ENCODE measurements at regions not wholly inside any gene's neighbourhood (a gene's known extent, or its start where the extent isn't known, plus 50 kb on each side); places are given as distances from the start of the nearest gene placed in this dataset.

DNA sequence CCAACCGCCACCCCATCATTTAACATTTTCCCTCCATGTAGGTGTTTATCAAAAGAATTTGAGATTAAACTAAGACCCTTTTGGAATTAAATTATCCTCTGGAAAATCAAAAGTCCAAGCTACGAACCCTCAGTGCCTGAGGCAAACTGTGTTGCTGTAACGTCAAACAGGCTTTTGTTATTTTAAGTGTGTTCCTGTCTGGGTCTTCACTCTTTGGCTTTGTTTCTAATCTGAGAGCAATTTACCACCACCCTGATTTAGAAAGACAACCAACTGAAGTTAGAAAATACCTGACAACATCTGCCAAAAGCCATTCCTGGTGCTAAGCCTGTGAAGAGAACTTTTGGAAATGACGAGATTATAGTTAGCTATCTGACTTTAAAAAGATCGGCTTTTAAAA, 199.9 kb downstream of the DIRAS2 start:
- Mint-ChIP-seq H3K4me1 (no peaks in the 10 kb centered on the region), H3K36me3 (ENCODE audit: low read depth) (no peaks in the 10 kb centered on the region), H3K4me3 (no peak overlapping the region), H3K27me3 (peaks cover 21% of the 10 kb centered on the region), H3K27ac (no peak overlapping the region)
- no peak for ATAC-seq
- DNase-seq: no peak
- H3K9me3 ChIP-seq (ENCODE audit: control insufficient read depth, low read length, poor library complexity, severe bottlenecking): no peaks in the 10 kb centered on the region

DNA sequence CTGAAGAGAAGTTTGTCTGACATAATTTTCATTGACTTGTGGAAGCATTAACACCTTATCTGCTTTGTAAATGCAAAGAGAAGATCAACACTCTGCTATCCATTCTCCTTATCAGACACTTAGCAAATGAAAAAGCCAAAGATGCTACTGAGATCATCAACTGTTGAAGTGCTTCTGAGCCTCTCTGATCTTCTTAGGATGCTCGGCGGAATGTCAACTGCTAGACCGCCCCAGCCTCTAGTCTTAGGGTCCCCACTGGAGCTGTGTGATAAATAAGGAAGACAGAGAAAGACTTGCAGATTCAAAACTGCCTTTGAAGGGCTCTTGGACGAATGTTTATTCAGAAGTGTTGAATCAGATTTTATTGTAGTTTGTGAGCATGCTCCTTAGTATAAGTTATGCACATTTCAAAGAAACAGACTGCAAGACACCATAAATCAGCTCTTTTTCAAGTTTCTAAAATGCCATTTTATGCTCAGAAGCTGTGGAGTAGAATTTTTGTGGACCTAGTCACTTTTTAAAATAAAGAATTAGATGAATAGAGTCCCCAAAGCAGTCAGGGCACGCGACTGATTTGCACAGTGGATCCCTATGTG, 197.9 kb downstream of the DIRAS2 start:
- Mint-ChIP-seq H3K27ac (no peak overlapping the region), H3K4me1 (no peaks in the 10 kb centered on the region), H3K36me3 (ENCODE audit: low read depth) (no peaks in the 10 kb centered on the region), H3K4me3 (no peak overlapping the region), H3K27me3 (peaks cover 34% of the 10 kb centered on the region)
- ATAC-seq (no peak), DNase-seq (no peak)
- H3K9me3 ChIP-seq (ENCODE audit: control insufficient read depth, low read length, poor library complexity, severe bottlenecking): no peaks in the 10 kb centered on the region

DNA sequence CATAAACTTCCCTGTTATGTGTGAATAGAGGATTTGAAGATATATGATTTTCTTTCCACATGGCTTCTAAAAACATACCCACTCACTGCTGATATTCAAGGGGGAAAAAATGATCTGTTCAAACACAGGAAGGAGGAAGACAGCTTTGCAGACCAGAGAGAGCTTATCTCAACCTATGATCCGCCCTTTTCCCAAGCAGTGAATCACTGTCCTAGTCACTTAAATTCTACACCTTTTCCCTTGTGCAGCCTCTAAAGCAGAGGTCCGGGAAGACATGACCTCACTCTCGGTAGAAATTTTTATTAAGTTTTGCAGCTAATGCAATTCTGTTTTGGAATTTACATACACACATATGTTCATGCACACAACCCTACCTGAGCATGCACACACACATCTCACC, 197.2 kb downstream of the DIRAS2 start:
- no peak overlapping the region for H3K4me3 Mint-ChIP-seq
- H3K9me3 ChIP-seq (ENCODE audit: control insufficient read depth, low read length, poor library complexity, severe bottlenecking): no peaks in the 10 kb centered on the region
- peaks cover 35% of the 10 kb centered on the region for H3K27me3 Mint-ChIP-seq
- DNase-seq (no peak), ATAC-seq (no peak)
- no peaks in the 10 kb centered on the region for H3K4me1 Mint-ChIP-seq
- H3K27ac Mint-ChIP-seq: no peak overlapping the region
- H3K36me3 Mint-ChIP-seq (ENCODE audit: low read depth): no peaks in the 10 kb centered on the region

DNA sequence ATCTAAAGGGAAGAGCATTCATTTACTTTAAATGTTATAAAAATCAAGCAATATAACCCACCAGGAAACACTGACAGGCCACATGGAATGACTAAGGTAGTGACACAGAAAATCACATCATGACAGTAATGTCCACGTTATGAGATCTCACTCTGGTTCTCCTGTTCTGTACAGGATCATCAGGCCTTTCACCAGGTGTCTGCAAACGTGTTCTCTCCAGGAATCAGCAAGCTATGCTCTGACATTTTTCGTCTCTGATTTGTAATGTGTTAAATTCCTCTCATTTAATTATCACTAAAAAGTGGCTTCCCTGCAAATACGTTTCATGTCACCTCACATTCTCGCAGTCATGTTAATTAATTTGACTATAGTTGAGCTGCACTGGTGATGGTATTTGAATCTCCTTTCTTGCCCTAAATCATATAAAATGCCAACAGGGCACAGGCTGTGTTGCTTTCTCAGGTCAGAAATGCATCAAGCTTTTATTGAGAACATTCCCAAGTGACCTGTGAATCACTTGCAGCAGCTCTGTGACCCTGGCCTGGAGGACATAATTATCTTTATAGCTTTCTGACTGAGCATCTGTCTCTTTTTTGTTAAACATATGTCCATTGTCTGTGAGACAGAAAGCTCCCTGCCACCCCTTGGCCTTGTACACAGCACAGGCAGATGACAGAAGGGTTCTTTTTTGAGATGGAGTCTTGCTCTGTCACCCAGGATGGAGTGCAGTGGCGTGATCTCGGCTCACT, 196.2 kb downstream of the DIRAS2 start:
- no peak for ATAC-seq
- Mint-ChIP-seq H3K27ac (no peak overlapping the region), H3K4me3 (no peak overlapping the region), H3K27me3 (peaks cover 36% of the 10 kb centered on the region), H3K36me3 (ENCODE audit: low read depth) (no peaks in the 10 kb centered on the region), H3K4me1 (no peaks in the 10 kb centered on the region)
- no peak for DNase-seq
- H3K9me3 ChIP-seq (ENCODE audit: control insufficient read depth, low read length, poor library complexity, severe bottlenecking): no peaks in the 10 kb centered on the region

DNA sequence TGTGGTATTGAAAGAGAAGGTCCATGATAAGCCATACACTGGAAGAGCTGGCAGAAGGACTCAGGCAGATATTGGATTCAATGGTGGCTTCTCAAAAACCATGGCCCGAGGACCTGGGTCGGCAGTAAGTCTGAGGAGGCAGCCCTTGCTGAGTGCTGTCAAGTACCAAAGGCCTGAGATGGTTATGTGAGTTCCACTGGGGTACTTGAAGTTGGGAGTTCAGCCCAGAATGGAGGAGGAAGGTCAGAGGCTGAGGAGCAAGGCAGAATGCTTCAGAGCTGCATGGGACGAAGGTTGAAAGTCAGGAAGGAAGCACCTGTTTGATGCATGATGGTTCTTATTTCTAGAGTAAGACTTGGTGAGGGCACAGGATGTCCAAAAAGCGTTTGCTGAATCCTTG, 194.9 kb downstream of the DIRAS2 start:
- H3K4me3 Mint-ChIP-seq: no peak overlapping the region
- H3K4me1 Mint-ChIP-seq: no peaks in the 10 kb centered on the region
- peaks cover 38% of the 10 kb centered on the region for H3K27me3 Mint-ChIP-seq
- no peaks in the 10 kb centered on the region for H3K36me3 Mint-ChIP-seq (ENCODE audit: low read depth)
- no peaks in the 10 kb centered on the region for H3K9me3 ChIP-seq (ENCODE audit: control insufficient read depth, low read length, poor library complexity, severe bottlenecking)
- no peak for ATAC-seq
- no peak for DNase-seq
- H3K27ac Mint-ChIP-seq: no peak overlapping the region

DNA sequence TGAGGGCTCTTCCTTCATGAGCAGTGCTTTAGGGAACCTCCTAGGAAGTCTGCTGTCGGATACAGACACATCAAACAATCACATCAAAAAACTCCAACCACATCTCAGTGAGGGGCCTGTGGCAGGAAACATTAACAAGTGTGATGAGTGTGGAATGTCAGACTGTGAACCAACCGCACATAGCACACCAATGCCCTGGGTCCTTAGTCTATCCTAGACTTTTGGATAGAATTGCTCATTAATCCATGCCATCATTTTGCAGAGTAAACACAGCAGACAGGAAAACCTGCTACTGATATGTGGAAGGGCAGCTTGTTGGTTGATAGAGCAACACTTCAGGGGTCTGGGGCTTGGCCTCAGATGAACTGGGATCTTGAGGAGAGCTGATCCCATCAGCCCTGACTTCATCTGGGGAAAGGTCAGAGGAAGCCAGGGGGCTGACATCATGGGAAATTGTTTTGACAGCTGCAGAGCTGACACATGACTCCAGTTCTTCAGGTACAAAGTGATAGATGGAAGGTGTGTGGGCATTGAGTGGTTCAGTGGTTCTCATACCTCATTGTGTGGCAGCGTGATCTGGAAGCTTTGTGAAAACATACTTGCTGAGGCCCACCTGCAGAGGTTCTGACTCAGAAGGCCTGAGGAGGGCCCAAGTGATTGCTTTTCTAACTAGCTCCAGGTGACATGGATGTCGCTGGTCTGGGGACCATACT, 193.3 kb downstream of the DIRAS2 start:
- H3K9me3 ChIP-seq (ENCODE audit: control insufficient read depth, low read length, poor library complexity, severe bottlenecking): no peaks in the 10 kb centered on the region
- no peak for ATAC-seq
- no peak overlapping the region for H3K27ac Mint-ChIP-seq
- H3K4me3 Mint-ChIP-seq: no peak overlapping the region
- no peak for DNase-seq
- H3K36me3 Mint-ChIP-seq (ENCODE audit: low read depth): no peaks in the 10 kb centered on the region
- no peaks in the 10 kb centered on the region for H3K4me1 Mint-ChIP-seq
- peaks cover 36% of the 10 kb centered on the region for H3K27me3 Mint-ChIP-seq

DNA sequence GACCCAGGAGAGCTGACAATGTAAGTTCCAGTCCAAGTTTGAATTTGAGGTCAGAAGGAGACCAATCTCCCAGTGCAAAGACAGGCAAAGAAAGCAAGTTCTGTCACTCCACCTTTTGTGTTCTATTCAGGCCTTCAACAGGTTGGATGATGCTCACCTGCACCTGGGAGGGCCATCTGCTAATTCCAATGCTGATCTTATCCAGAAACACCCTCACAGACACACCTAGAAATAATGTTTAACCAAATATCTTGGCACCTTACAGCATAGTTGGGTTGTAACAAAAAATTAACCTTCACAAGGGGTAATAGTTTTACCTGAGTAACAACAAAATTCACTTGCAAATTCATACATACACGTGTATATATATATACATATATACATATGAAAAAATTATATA, 190.8 kb downstream of the DIRAS2 start:
- H3K9me3 ChIP-seq (ENCODE audit: control insufficient read depth, low read length, poor library complexity, severe bottlenecking): no peaks in the 10 kb centered on the region
- H3K27me3 Mint-ChIP-seq: peaks cover 24% of the 10 kb centered on the region
- H3K4me1 Mint-ChIP-seq: no peaks in the 10 kb centered on the region
- DNase-seq (no peak), ATAC-seq (no peak)
- no peaks in the 10 kb centered on the region for H3K36me3 Mint-ChIP-seq (ENCODE audit: low read depth)
- H3K27ac Mint-ChIP-seq: no peak overlapping the region
- H3K4me3 Mint-ChIP-seq: no peak overlapping the region

DNA sequence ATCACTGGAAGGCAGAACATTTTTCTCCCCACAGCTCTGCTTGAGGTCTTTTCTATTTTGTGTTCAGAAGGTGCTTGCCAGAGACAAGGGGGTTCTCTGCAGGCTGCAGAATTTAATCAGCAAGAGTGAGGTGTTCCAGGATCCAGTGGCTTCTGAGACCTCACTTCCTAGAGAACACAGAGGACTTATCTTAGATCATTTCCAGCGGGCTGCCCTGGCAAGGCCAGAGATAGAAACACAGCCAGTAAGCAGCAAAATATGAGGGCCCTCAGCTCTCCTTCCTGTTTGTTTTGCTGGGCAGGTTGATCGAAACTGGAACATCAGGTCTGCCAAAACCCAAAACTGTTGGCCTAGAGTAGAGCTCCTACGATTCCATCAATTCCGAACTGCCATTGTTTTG, 187.3 kb downstream of the DIRAS2 start:
- H3K9me3 ChIP-seq (ENCODE audit: control insufficient read depth, low read length, poor library complexity, severe bottlenecking): no peaks in the 10 kb centered on the region
- H3K4me1 Mint-ChIP-seq: no peaks in the 10 kb centered on the region
- no peak overlapping the region for H3K27ac Mint-ChIP-seq
- ATAC-seq: no peak
- no peaks in the 10 kb centered on the region for H3K36me3 Mint-ChIP-seq (ENCODE audit: low read depth)
- H3K4me3 Mint-ChIP-seq: no peak overlapping the region
- peaks cover 23% of the 10 kb centered on the region for H3K27me3 Mint-ChIP-seq
- no peak for DNase-seq

DNA sequence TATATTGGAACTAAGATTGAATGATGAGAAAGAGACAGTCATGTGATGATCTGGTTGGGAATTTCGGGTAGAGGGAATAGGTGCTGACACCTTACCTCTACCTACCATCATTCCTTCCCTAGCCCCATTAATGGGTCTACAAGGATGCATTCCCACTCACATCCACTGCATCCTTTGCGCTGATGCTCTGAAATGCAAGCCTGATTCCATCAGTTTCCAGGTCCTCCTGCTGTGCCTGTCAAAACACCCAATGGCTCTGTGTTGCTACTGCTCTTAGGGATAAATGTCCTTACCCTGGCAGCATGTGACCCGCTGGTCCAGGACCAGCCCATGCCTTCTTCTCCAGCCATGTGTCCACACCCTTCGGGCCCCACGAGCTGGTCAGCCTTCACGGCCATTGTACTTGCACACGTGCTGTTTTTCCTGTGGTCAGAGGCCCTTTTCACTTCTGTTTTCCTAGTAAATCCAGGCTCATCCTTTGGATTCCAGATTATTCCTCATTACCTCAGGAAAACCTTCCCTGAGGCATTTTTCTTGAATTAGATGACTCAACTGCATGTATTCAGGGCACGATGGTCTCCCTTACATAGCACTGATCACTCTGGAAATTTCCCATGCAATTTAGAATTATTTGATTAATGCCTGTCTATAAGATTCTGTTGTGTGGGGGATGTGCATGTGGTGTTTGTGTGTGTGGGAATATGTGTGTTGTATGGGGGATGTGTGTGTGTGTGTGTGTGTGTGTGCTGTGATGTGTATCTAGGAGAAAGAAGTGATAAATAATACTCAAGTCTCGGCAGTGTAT, 185.0 kb downstream of the DIRAS2 start:
- peaks cover 30% of the 10 kb centered on the region for H3K27me3 Mint-ChIP-seq
- no peaks in the 10 kb centered on the region for H3K9me3 ChIP-seq (ENCODE audit: control insufficient read depth, low read length, poor library complexity, severe bottlenecking)
- no peaks in the 10 kb centered on the region for H3K36me3 Mint-ChIP-seq (ENCODE audit: low read depth)
- DNase-seq (no peak), ATAC-seq (no peak)
- no peak overlapping the region for H3K27ac Mint-ChIP-seq
- no peak overlapping the region for H3K4me3 Mint-ChIP-seq
- no peaks in the 10 kb centered on the region for H3K4me1 Mint-ChIP-seq

DNA sequence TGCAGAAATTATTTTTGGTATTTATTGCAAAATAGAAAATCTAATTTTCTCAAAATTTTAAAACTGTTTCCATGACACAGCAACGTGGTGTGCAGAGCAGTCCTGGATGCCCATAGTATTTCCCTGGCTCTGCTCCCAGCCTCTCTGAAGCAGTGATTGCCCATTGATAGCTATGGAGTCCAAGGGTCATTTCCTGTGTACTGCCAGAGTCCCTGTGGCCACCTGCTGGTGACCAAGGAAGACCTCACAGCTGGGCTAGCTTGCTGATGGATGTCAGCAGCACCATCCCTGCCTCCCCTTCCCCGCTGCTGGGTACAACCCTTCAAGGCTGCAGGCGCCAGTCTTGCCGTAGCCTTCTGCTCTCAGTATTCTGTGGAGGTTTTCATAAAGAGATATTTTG, 184.1 kb downstream of the DIRAS2 start:
- no peak for DNase-seq
- Mint-ChIP-seq H3K27ac (no peak overlapping the region), H3K4me3 (no peak overlapping the region), H3K27me3 (peaks cover 30% of the 10 kb centered on the region), H3K36me3 (ENCODE audit: low read depth) (no peaks in the 10 kb centered on the region), H3K4me1 (no peaks in the 10 kb centered on the region)
- ATAC-seq: no peak
- H3K9me3 ChIP-seq (ENCODE audit: control insufficient read depth, low read length, poor library complexity, severe bottlenecking): no peaks in the 10 kb centered on the region

DNA sequence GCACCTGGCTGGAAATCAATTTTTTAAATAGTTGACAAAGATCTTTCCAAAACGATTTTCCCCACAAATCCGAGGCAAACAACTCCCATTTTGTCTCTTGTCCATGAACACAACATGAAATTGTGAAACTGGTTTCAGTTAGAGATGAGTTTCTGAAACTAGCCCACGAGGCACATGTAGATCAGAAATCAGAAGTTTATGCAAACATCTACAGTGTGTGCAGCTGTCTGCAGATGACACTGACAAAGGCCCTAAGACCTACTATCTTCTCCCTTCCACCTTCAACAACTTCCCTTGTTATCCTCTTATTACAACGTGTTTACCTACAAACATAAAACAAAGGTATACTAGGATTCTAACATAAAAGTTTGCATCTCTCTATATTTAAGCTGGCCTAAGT, 183.3 kb downstream of the DIRAS2 start:
- Mint-ChIP-seq H3K27me3 (peaks cover 30% of the 10 kb centered on the region), H3K36me3 (ENCODE audit: low read depth) (no peaks in the 10 kb centered on the region), H3K27ac (no peak overlapping the region), H3K4me1 (no peaks in the 10 kb centered on the region), H3K4me3 (no peak overlapping the region)
- no peak for DNase-seq
- no peaks in the 10 kb centered on the region for H3K9me3 ChIP-seq (ENCODE audit: control insufficient read depth, low read length, poor library complexity, severe bottlenecking)
- ATAC-seq: no peak

DNA sequence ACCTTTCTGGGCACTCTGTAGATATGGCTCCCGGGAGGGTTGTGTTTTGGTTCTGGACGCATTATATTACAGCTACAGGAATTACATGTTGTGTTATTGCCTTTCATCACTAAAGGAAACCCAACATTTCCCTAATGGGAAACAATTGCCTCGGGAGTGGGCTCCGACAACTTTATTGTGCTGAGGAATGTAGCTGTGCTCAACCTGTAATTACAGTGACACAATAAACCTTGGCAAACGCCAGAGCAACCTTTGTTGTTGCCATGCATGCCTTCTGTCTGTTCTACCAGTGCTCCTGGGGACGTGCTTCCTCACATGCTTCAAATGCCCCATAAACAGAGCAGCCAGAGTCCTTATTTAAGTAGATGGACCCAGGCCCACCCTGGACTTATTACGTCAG, 182.4 kb downstream of the DIRAS2 start:
- H3K4me3 Mint-ChIP-seq: no peak overlapping the region
- H3K9me3 ChIP-seq (ENCODE audit: control insufficient read depth, low read length, poor library complexity, severe bottlenecking): no peaks in the 10 kb centered on the region
- H3K27me3 Mint-ChIP-seq: peaks cover 30% of the 10 kb centered on the region
- H3K36me3 Mint-ChIP-seq (ENCODE audit: low read depth): no peaks in the 10 kb centered on the region
- ATAC-seq (no peak), DNase-seq (no peak)
- no peaks in the 10 kb centered on the region for H3K4me1 Mint-ChIP-seq
- no peak overlapping the region for H3K27ac Mint-ChIP-seq

DNA sequence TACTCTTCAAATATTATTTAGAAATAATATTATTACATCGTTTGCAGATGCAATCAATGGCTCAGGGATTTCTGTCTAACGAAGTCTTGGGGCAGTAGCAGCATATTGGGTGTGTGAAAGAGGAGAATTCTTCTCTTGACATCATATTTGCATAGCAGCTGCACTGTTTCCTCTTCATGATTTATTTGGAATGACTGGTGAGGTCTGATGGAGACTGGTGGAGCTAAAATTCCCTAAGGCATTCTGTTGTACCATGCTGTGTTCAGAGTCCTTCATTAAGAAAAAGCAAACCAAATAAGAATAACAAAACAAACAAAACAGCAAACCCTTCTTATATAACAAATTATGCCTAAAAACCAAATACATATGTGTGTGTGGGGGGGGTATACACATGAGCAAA, 177.6 kb downstream of the DIRAS2 start:
- no peak for DNase-seq
- Mint-ChIP-seq H3K4me3 (no peak overlapping the region), H3K27ac (no peak overlapping the region), H3K36me3 (ENCODE audit: low read depth) (no peaks in the 10 kb centered on the region), H3K27me3 (peaks cover 16% of the 10 kb centered on the region), H3K4me1 (no peaks in the 10 kb centered on the region)
- ATAC-seq: no peak
- H3K9me3 ChIP-seq (ENCODE audit: control insufficient read depth, low read length, poor library complexity, severe bottlenecking): no peaks in the 10 kb centered on the region
